HG02623 (cell line): ENCODE measurements at regions not wholly inside any gene's neighbourhood (a gene's known extent, or its start where the extent isn't known, plus 50 kb on each side); places are given as distances from the start of the nearest gene placed in this dataset.
"Not testable (repeated sequence)": the region's sequence is repeated elsewhere in the genome, so short reads cannot be mapped to it uniquely, and the experiment has no call there.

Experiments
- ATAC-seq: cut with Tn5 transposase; IDR thresholded peaks from one replicate; pipeline ENCODE4 v1.9.1; 2021; ENCODE audit warnings: moderate library complexity; ENCODE audit not compliant: unreplicated experiment

- no peak for ATAC-seq
Observed at GRCh38 chrX:39677978-39678791, 419.6 kb downstream of the BCOR start.

- no peak for ATAC-seq
Observed at GRCh38 chrX:39678914-39679313, 418.8 kb downstream of the BCOR start.

DNA sequence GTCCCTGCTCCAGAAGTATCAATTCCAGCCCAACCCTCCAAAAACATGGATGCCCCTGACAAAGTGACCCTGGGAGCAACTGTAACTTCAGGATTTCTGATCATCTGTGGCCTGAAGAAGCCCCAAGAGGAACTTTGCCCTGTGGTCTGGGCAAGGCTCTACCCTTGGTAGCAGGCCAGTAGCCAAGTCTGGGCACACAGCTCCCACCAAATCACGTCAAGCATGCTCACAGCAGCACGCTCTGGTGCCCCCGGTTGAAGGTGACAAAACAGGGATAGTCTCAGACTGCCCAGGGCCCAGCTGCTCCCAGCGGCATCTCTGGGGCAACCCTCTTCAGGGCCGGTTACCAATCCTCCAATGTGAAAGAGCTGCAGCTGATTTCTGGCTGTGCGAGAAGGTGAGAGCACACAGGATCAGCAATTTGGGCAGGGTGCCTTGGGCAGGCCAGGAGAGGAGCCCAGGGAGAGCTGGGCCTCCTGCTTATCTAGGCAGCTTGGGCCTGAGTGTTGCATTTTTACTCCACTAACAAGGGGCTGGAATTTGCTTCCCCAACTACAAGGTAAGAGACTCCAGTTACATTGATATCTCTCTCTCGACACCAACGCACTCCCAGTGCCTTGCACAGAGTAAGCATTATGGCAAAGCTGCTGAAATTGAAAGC, 418.1 kb downstream of the BCOR start:
- ATAC-seq: no peak

GRCh38 chrX:39681885-39682284, 415.9 kb downstream of the BCOR start:
- no peak for ATAC-seq

- ATAC-seq: no peak
Observed at GRCh38 chrX:39682778-39683177, 415.0 kb downstream of the BCOR start.

DNA sequence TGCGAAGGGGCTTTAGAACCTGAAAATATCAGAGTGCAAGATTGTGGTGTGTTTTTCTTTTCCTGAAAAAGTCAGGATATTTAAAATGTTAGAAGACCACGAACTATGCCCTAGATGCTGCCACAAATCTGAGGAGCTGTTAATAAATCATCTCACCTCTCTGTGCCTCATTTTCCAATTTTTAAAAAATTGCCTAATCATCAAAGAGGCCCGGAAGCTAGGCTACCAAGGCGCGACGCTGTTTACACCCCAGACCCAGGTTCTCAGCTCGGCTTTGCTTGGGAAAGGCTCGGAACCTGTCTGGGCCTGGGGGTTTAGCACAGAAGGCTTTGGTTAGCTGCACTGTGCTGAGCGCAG, 409.6 kb downstream of the BCOR start:
- no peak for ATAC-seq

DNA sequence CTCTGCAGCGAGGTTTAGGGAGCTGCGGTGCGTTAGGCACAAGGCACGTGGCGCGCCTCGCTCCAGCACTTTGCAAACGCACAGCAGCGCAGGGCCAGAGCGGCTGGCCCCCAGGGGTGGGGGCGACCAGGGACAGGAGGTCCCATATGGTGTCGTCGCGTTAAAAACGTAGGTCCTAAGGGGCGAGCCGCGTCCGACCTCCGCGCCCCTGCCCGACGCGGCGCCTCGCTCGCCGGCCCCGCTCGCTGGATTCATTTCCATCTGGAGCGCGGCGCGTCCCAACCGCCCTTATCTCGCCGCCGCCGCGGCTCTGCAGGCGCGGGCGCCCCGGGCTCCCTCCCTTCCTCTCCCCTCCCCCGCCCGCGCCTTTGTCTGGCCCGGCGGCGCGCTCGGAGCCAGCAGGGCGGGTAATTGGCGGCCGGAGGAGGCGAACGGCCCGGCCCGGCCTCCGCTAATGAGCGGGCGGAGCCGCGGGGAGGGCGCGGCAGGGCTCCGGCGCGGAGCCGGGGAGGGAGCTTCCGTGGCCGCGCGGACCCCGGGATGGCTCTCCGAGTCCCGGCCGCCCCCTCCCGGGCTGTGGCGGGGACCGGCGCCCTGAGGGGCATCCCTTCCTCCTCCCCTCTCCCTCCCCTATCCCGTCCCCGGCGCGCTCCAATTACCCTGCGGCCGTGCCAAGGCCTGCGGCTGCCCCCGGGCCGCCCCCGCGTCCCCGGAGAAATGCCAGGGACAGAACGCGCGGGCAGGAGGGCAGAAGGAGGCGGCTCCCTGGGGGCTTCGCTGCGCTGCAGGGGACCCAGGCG, 409.0 kb downstream of the BCOR start:
- no peak for ATAC-seq

- no peak for ATAC-seq
Observed at GRCh38 chrX:39689376-39690104, 408.2 kb downstream of the BCOR start.

DNA sequence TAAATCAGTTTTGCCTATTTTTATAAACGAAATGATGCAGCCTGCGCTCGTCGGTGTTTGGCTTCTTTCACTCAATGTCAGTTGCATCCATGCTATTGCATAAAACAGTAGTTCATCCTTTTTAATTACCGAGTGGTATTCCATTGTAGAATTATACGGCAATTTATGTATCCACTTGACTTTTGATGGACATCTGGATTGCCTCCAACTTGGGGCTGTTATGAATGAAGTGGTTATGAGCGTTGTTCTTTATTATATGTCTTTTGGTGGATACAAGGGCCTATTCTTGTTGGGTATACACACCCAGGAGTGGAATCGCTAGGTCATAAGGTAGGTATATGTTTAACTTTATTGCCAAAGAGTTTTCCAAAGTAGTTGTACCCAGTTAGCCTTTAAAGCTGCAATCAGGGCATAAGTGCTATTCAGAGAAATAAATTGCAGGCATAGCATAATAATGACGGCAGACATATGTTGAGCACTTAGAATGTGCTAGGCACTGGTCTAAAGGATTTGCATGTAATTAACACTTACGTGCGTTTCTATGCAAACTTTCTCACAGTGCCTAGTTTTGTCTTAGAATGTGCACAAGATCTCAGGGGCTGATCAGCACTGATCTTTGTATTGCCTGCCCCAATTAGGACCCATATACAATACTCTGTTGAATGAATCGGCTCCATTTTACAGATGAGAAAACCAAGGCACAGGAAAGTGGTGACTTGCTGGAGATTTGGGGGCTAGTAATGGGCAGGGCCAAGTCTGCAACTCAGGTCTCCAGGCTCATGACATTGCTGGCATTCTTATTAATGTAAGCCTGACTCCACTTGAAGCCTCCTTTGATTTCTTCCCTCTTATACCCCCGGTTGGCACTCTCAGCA, 407.0 kb downstream of the BCOR start:
- ATAC-seq: no peak

DNA sequence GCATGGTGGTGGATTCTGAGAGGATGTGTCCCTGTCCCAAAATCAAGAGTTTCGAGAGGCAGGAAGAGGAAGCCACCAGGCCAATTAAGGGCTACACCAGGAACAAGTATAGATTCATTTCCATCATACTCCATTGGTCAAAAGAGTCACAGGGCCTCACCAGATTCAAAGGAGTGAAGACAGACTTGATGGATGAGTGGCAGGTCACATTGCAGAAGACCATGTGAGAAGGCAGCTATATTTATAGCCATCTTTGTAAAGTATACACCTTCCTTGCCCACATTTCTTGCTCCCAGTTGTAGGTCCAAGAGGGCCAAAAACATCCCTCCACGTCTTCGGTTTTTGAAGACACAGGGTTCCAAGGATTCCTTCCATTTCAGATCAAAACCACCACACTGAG, 406.0 kb downstream of the BCOR start:
- ATAC-seq: no peak

GRCh38 chrX:39692796-39693195, 405.0 kb downstream of the BCOR start:
- no peak for ATAC-seq

DNA sequence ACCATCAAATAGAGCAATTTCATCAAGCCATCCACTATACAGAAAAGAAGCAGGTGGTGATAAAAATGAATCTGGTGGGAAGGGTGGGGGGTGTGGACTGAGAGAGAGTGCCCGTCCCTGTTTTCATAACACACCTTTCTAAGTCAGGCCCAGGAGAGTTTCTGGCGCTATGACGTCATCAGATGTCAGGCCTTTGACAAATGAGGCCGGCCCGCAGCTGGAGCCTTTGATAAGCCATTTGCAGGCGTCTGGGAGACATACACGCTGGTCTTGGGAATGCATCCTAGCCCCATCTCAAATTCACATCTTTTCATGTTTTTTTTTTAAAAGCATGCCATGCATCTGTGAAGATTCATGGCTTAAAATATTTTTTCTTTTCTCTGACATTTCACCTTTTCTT, 404.5 kb downstream of the BCOR start:
- ATAC-seq: no peak

- ATAC-seq: not testable (repeated sequence)
Observed at GRCh38 chrX:39702636-39703035, 395.1 kb downstream of the BCOR start.

- no peak for ATAC-seq
Observed at GRCh38 chrX:39703307-39703706, 394.5 kb downstream of the BCOR start.

- no peak for ATAC-seq
Observed at GRCh38 chrX:39704590-39704989, 393.2 kb downstream of the BCOR start.

DNA sequence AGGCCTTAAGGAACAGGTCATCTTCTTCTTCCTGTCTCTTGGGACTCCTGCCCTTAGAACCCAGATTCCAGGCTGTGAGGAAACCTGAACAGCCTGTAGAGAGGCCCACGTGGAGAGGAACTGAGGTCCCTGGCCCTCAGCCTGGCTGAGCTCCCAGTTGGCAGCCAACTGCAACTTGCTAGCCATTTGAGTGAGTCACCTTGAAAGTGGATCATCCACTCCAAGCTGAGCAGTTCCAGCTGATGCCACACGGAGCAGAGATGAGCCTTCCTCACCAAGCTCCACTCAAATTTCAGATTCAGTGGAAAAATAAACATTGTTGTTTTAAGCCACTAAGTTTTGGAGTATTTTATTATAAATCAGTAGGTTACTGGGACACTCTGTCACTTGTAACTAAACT, 392.5 kb downstream of the BCOR start:
- ATAC-seq: no peak

GRCh38 chrX:39709364-39709763, 388.4 kb downstream of the BCOR start:
- ATAC-seq: no peak

- no peak for ATAC-seq
Observed at GRCh38 chrX:39709812-39710211, 387.9 kb downstream of the BCOR start.

DNA sequence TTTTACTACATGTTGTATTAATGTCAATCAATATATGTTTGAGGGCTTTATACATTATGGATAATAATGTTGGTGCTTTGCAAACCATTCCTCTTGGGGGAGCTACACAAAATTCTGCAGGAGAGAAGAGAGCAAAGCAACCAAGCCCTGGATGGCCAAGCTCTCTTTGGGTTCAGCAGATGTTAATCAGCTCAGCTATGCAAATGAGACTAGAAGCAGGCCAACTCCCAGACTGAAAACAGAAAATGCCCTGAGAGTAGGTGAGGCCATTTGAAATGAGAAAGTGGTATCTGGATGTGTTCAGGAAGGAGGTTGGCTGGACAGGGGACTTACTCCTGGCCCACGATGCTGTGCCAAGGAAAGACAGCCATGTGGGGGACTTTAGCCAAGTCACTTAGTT, 387.0 kb downstream of the BCOR start:
- ATAC-seq: no peak

DNA sequence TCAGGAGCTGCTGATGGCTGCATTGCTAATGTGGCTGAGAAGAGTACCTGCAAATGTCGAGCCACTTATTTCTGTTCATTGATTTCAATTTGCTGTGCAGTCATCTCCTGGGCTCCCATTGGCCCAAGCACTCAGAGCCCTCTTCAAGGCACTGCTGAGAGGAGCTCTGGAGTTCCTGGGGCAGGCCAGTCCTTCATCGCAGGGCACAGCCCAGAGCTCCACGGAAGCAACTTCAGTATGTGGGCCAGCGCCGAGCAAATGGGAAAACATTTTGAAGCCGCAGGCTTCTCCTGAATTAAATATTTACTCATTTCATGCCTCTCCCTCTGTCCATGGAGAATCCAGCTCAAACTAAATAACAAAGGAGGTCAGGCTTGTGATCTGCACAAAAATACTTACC, 383.3 kb downstream of the BCOR start:
- no peak for ATAC-seq
